ENCODE measurements at regions not wholly inside any gene's neighbourhood (a gene's known extent, or its start where the extent isn't known, plus 50 kb on each side); places are given as distances from the start of the nearest gene placed in this dataset.

DNA sequence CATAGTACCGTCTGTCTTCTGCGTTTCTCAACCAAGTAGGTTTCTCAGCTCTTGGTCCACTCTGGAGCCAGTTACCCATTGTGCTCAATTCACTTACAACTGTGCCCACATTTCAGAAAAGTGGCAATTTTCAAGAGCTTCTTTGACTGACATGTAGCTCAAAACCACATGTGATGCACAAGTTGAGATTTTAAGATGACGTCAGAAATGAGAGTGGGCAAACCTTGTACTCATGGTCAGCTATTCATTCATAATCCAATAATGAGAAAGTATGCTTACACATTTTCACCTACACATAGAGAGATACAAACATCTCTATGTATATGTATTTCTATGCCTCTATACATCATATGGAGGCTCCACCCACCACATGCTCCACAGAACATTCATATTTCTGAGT lies 487.2 kb upstream of the AKR1E2 start:
- Histone ChIP-seq H2AFZ (ENCODE audit: low read depth, low read length) (no peak overlapping the region), H3K27me3 (ENCODE audit: insufficient read depth, low read length) (no peaks in the 10 kb centered on the region), H3K4me1 (ENCODE audit: insufficient read depth, low read length) (no peaks in the 10 kb centered on the region), H3K36me3 (ENCODE audit: insufficient read depth, low read length) (no peaks in the 10 kb centered on the region), H3K4me3 (ENCODE audit: low read length) (no peak overlapping the region), H3K9me3 (ENCODE audit: low read length) (no peaks in the 10 kb centered on the region)

- no peaks in the 10 kb centered on the region for H3K4me1 ChIP-seq (ENCODE audit: insufficient read depth, low read length)
- no peaks in the 10 kb centered on the region for H3K27me3 ChIP-seq (ENCODE audit: insufficient read depth, low read length)
- no peak overlapping the region for H3K4me3 ChIP-seq (ENCODE audit: low read length)
- H3K9me3 ChIP-seq (ENCODE audit: low read length) = peaks cover 3% of the 10 kb centered on the region
- H3K36me3 ChIP-seq (ENCODE audit: insufficient read depth, low read length) = no peaks in the 10 kb centered on the region
- no peak overlapping the region for H2AFZ ChIP-seq (ENCODE audit: low read depth, low read length)
These were observed 488.4 kb upstream of the AKR1E2 start for GRCh38 chr10:4337563-4337962.

GRCh38 chr10:4334871-4335270 lies 491.1 kb upstream of the AKR1E2 start:
- Histone ChIP-seq H3K4me3 (ENCODE audit: low read length) (no peak overlapping the region), H2AFZ (ENCODE audit: low read depth, low read length) (no peak overlapping the region), H3K9me3 (ENCODE audit: low read length) (peaks cover 3% of the 10 kb centered on the region), H3K36me3 (ENCODE audit: insufficient read depth, low read length) (no peaks in the 10 kb centered on the region), H3K27me3 (ENCODE audit: insufficient read depth, low read length) (no peaks in the 10 kb centered on the region), H3K4me1 (ENCODE audit: insufficient read depth, low read length) (no peaks in the 10 kb centered on the region)

DNA sequence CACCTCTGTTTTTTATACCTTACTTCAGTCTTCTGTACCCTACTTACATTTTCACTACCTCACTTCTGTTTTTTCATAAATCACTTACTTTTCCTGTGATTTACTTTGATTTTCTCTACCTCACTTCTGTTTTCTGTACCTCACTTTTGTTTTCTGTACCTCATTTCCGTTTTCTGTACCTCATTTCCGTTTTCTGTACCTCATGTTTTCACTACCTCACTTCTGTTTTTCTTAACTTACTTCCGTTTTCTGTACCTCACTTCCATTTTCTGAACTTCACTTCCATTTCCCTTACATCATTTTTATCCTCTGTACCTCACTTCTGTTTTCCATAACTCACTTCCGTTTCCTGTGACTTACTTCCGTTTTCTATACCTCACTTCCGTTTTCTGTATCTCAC lies 492.0 kb upstream of the AKR1E2 start:
- Histone ChIP-seq H3K9me3 (ENCODE audit: low read length) (peaks cover 3% of the 10 kb centered on the region), H3K4me1 (ENCODE audit: insufficient read depth, low read length) (no peaks in the 10 kb centered on the region), H2AFZ (ENCODE audit: low read depth, low read length) (no peak overlapping the region), H3K4me3 (ENCODE audit: low read length) (no peak overlapping the region), H3K36me3 (ENCODE audit: insufficient read depth, low read length) (no peaks in the 10 kb centered on the region), H3K27me3 (ENCODE audit: insufficient read depth, low read length) (no peaks in the 10 kb centered on the region)

GRCh38 chr10:4333459-4333894 lies 492.5 kb upstream of the AKR1E2 start:
- no peaks in the 10 kb centered on the region for H3K4me1 ChIP-seq (ENCODE audit: insufficient read depth, low read length)

GRCh38 chr10:4332764-4333458 lies 493.1 kb upstream of the AKR1E2 start:
- Histone ChIP-seq H3K36me3 (ENCODE audit: insufficient read depth, low read length) (no peaks in the 10 kb centered on the region), H3K27me3 (ENCODE audit: insufficient read depth, low read length) (no peaks in the 10 kb centered on the region), H3K9me3 (ENCODE audit: low read length) (peaks cover 3% of the 10 kb centered on the region), H3K4me3 (ENCODE audit: low read length) (no peak overlapping the region), H3K4me1 (ENCODE audit: insufficient read depth, low read length) (no peaks in the 10 kb centered on the region), H2AFZ (ENCODE audit: low read depth, low read length) (no peak overlapping the region)

More at GRCh38 chr10:4333459-4333894, 492.5 kb upstream of the AKR1E2 start:
- Histone ChIP-seq H3K4me3 (ENCODE audit: low read length) (no peak overlapping the region), H3K27me3 (ENCODE audit: insufficient read depth, low read length) (no peaks in the 10 kb centered on the region), H3K9me3 (ENCODE audit: low read length) (peaks cover 3% of the 10 kb centered on the region), H3K36me3 (ENCODE audit: insufficient read depth, low read length) (no peaks in the 10 kb centered on the region), H2AFZ (ENCODE audit: low read depth, low read length) (no peak overlapping the region)

DNA sequence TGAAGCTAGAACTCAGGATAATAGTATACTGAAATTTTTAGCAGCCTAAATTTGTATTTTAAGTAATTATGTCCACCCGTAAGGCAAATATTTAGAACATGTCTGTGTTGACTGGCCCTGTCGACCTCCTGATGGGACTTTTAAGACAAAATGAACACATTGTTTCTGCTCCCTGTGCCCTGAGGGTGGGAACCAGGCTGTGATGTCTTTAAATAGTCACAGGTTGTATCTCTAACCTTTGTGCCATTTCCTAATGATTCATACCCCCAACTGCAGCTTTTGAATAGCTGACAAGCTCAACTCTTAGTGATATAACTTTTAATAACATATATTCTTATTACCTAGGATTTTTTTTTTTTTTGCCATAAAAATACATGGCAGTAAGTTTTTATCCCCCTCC lies 494.9 kb upstream of the AKR1E2 start:
- Histone ChIP-seq H3K4me3 (ENCODE audit: low read length) (no peak overlapping the region), H3K4me1 (ENCODE audit: insufficient read depth, low read length) (no peaks in the 10 kb centered on the region), H3K9me3 (ENCODE audit: low read length) (peaks cover 3% of the 10 kb centered on the region), H3K27me3 (ENCODE audit: insufficient read depth, low read length) (no peaks in the 10 kb centered on the region), H3K36me3 (ENCODE audit: insufficient read depth, low read length) (no peaks in the 10 kb centered on the region), H2AFZ (ENCODE audit: low read depth, low read length) (no peak overlapping the region)

DNA sequence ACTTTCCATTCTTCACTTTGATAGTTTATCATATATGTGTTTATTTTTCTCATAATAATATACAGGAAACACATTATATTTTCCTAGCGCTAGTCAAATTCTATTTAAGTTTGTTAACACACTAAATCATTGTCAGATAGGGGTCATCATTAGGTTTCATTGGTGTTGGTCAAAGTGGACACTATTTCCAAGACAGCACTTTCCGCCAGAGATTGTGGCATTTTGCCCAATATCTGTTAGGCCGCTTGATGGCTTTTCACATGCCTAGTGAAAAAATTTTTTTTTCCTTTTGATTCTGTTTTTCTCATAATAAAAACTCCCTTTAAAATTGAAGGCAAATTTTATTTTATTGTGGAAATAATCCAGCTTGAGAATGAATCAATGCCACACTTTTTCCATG lies 495.4 kb upstream of the AKR1E2 start:
- no peaks in the 10 kb centered on the region for H3K4me1 ChIP-seq (ENCODE audit: insufficient read depth, low read length)
- no peaks in the 10 kb centered on the region for H3K36me3 ChIP-seq (ENCODE audit: insufficient read depth, low read length)
- no peaks in the 10 kb centered on the region for H3K27me3 ChIP-seq (ENCODE audit: insufficient read depth, low read length)
- H3K9me3 ChIP-seq (ENCODE audit: low read length) = peaks cover 3% of the 10 kb centered on the region
- no peak overlapping the region for H3K4me3 ChIP-seq (ENCODE audit: low read length)
- no peak overlapping the region for H2AFZ ChIP-seq (ENCODE audit: low read depth, low read length)

DNA sequence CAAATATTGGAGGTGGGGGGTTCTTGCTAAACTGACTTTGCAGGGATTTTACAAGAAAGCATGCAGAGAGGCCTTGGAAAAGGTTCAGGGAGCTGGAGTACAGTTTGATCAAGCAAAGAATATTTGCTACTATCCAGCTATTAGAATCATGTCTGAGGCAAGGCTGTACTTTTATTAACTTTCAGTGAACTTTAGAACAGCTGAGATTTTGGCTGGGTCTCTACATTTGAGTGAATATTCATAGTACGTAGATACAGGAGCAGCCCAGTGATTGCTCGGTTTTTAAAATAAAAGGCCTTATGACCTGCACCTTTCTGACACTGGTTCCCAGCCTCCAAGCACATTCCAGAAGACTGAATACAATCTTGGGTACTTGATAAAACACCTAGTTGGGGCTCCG lies 496.8 kb upstream of the AKR1E2 start:
- H3K4me1 ChIP-seq (ENCODE audit: insufficient read depth, low read length) = no peaks in the 10 kb centered on the region
- H3K9me3 ChIP-seq (ENCODE audit: low read length) = peaks cover 3% of the 10 kb centered on the region
- H2AFZ ChIP-seq (ENCODE audit: low read depth, low read length) = no peak overlapping the region
- H3K4me3 ChIP-seq (ENCODE audit: low read length) = no peak overlapping the region
- no peaks in the 10 kb centered on the region for H3K27me3 ChIP-seq (ENCODE audit: insufficient read depth, low read length)
- H3K36me3 ChIP-seq (ENCODE audit: insufficient read depth, low read length) = no peaks in the 10 kb centered on the region

- Histone ChIP-seq H2AFZ (ENCODE audit: low read depth, low read length) (no peak overlapping the region), H3K4me3 (ENCODE audit: low read length) (no peak overlapping the region), H3K9me3 (ENCODE audit: low read length) (no peaks in the 10 kb centered on the region), H3K36me3 (ENCODE audit: insufficient read depth, low read length) (no peaks in the 10 kb centered on the region), H3K4me1 (ENCODE audit: insufficient read depth, low read length) (no peaks in the 10 kb centered on the region), H3K27me3 (ENCODE audit: insufficient read depth, low read length) (no peaks in the 10 kb centered on the region)
These were observed 499.4 kb upstream of the AKR1E2 start for GRCh38 chr10:4326647-4327046.

- no peaks in the 10 kb centered on the region for H3K36me3 ChIP-seq (ENCODE audit: insufficient read depth, low read length)
- no peak overlapping the region for H3K4me3 ChIP-seq (ENCODE audit: low read length)
- H3K4me1 ChIP-seq (ENCODE audit: insufficient read depth, low read length) = no peaks in the 10 kb centered on the region
- no peaks in the 10 kb centered on the region for H3K9me3 ChIP-seq (ENCODE audit: low read length)
- no peak overlapping the region for H2AFZ ChIP-seq (ENCODE audit: low read depth, low read length)
- no peaks in the 10 kb centered on the region for H3K27me3 ChIP-seq (ENCODE audit: insufficient read depth, low read length)
These were observed 506.1 kb upstream of the AKR1E2 start for GRCh38 chr10:4319870-4320367.

- Histone ChIP-seq H3K36me3 (ENCODE audit: insufficient read depth, low read length) (no peaks in the 10 kb centered on the region), H3K4me3 (ENCODE audit: low read length) (no peak overlapping the region), H2AFZ (ENCODE audit: low read depth, low read length) (no peak overlapping the region), H3K27me3 (ENCODE audit: insufficient read depth, low read length) (no peaks in the 10 kb centered on the region), H3K4me1 (ENCODE audit: insufficient read depth, low read length) (no peaks in the 10 kb centered on the region), H3K9me3 (ENCODE audit: low read length) (no peaks in the 10 kb centered on the region)
These were observed 509.7 kb upstream of the AKR1E2 start for GRCh38 chr10:4316161-4316810.

GRCh38 chr10:4315551-4315950 lies 510.5 kb upstream of the AKR1E2 start:
- H3K9me3 ChIP-seq (ENCODE audit: low read length) = no peaks in the 10 kb centered on the region
- H3K27me3 ChIP-seq (ENCODE audit: insufficient read depth, low read length) = no peaks in the 10 kb centered on the region
- no peaks in the 10 kb centered on the region for H3K4me1 ChIP-seq (ENCODE audit: insufficient read depth, low read length)
- H3K36me3 ChIP-seq (ENCODE audit: insufficient read depth, low read length) = no peaks in the 10 kb centered on the region
- H3K4me3 ChIP-seq (ENCODE audit: low read length) = no peak overlapping the region
- H2AFZ ChIP-seq (ENCODE audit: low read depth, low read length) = no peak overlapping the region
